Thoracic aorta (tissue), 2 donors: ENCODE measurements at regions not wholly inside any gene's neighbourhood (a gene's known extent, or its start where the extent isn't known, plus 50 kb on each side); places are given as distances from the start of the nearest gene placed in this dataset.

ENCODE experiments used
- ATAC-seq: fragments of 150-250 bp; one replicate; pipeline ENCODE4 v1.8.0; 2017; ENCODE audit warnings: low read depth; ENCODE audit not compliant: insufficient number of reproducible peaks, low FRiP score
- DNase-seq: peaks from one replicate; pipeline ENCODE4 v3.0.0-alpha.2; 2020; ENCODE audit warnings: low spot score
- H3K27ac ChIP-seq, 2 donors: fragments of 200-600 bp; sonication (generic); 1 replicate in 1 of 2; 2 replicates in 1 of 2; pipeline ENCODE4 v1.5.1; 2016; ENCODE audit warnings: mild to moderate bottlenecking in 2 of 2, moderate library complexity in 2 of 2
- H3K27me3 ChIP-seq: fragments of 200-600 bp; sonication (generic); replicated peaks from 2 replicates; pipeline ENCODE4 v1.6.0; 2016; ENCODE audit warnings: mild to moderate bottlenecking; ENCODE audit not compliant: insufficient read depth
- H3K36me3 ChIP-seq: fragments of 200-600 bp; sonication (generic); one replicate; pipeline ENCODE4 v1.5.1; 2016
- H3K4me1 ChIP-seq, 2 donors: fragments of 200-600 bp; sonication (generic); 1 replicate in 1 of 2; 2 replicates in 1 of 2; pipeline versions ENCODE4 v1.5.1 to v1.6.0; 2016; ENCODE audit warnings: low read depth in 2 of 2, mild to moderate bottlenecking in 1 of 2; ENCODE audit not compliant: control insufficient read depth in 1 of 2
- H3K4me3 ChIP-seq: fragments of 200-600 bp; sonication (generic); 2 replicates; pipeline ENCODE4 v1.5.1; 2016; ENCODE audit warnings: mild to moderate bottlenecking
- H3K9me3 ChIP-seq: fragments of 200-600 bp; sonication (generic); 2 replicates; pipeline ENCODE4 v1.5.1; 2016
- TF ChIP-seq, protein P1 (sequence below): fragments of 200-600 bp; sonication (generic); IDR thresholded peaks from one replicate; pipeline ENCODE4 v1.5.1; 2019; ENCODE audit warnings: antibody characterized with exemption

DNA sequence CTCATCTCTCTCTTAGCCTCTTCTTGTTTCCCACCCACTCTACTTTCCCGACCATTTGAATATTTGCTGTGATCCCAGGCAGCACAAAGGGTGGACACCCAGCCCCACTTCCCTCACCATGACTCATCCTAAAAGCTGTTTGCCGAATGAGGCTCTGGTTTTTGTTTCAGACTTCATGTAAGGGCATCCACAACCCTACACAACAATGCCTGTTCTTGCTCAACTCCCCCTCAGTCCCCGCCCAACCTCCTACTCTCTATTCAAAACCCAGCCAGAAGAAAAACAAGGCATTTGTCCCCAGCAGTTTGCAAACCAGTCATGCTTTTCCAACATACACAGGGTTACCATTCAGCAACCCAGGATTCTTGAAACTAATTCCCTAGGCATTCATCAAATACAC, 516.5 kb upstream of the CNKSR2 start:
- no peak for DNase-seq
- no peaks in the 10 kb centered on the region for H3K36me3 ChIP-seq
- TF ChIP-seq, protein P1, sequence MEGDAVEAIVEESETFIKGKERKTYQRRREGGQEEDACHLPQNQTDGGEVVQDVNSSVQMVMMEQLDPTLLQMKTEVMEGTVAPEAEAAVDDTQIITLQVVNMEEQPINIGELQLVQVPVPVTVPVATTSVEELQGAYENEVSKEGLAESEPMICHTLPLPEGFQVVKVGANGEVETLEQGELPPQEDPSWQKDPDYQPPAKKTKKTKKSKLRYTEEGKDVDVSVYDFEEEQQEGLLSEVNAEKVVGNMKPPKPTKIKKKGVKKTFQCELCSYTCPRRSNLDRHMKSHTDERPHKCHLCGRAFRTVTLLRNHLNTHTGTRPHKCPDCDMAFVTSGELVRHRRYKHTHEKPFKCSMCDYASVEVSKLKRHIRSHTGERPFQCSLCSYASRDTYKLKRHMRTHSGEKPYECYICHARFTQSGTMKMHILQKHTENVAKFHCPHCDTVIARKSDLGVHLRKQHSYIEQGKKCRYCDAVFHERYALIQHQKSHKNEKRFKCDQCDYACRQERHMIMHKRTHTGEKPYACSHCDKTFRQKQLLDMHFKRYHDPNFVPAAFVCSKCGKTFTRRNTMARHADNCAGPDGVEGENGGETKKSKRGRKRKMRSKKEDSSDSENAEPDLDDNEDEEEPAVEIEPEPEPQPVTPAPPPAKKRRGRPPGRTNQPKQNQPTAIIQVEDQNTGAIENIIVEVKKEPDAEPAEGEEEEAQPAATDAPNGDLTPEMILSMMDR: no peak
- no peaks in the 10 kb centered on the region for H3K4me1 ChIP-seq
- no peaks in the 10 kb centered on the region for H3K27me3 ChIP-seq
- no peaks in the 10 kb centered on the region for H3K9me3 ChIP-seq
- ATAC-seq: no peak
- H3K4me3 ChIP-seq: no peak overlapping the region
- no peak overlapping the region for H3K27ac ChIP-seq

GRCh38 chrX:20838477-20838876, 535.7 kb upstream of the CNKSR2 start:
- ATAC-seq: no peak
- H3K9me3 ChIP-seq: no peaks in the 10 kb centered on the region
- H3K27me3 ChIP-seq: no peaks in the 10 kb centered on the region
- no peak overlapping the region for H3K4me3 ChIP-seq
- no peak overlapping the region for H3K27ac ChIP-seq
- DNase-seq: no peak
- TF ChIP-seq, protein P1: no peak
- H3K36me3 ChIP-seq: no peaks in the 10 kb centered on the region
- H3K4me1 ChIP-seq: no peaks in the 10 kb centered on the region

- H3K27ac ChIP-seq: no peak overlapping the region
- H3K4me3 ChIP-seq: no peak overlapping the region
- no peaks in the 10 kb centered on the region for H3K9me3 ChIP-seq
- no peak for DNase-seq
- ATAC-seq: no peak
- no peaks in the 10 kb centered on the region for H3K36me3 ChIP-seq
- TF ChIP-seq, protein P1: no peak
- no peaks in the 10 kb centered on the region for H3K27me3 ChIP-seq
- H3K4me1 ChIP-seq: no peaks in the 10 kb centered on the region
Measured at GRCh38 chrX:20829665-20830491, 544.3 kb upstream of the CNKSR2 start.

DNA sequence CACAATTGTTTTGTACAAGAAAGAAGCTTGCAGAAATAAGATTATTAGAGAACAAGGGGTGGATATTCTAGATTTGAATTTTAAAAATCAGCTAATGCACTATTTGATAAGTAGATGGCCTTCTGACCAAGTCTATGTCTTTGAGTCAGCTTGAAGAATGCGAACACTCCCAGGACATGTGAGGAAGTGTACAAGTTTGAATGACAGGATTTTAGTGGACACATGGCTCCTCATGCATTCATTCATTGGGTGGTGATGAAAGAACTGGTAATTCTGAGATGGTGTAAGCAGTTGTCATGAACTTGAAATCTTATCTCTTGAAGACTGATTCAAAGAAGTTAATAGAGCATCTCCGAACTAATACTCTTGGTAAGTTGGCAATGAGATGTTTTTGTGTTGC, 548.2 kb upstream of the CNKSR2 start:
- DNase-seq (no peak), ATAC-seq (no peak)
- Histone ChIP-seq H3K36me3 (no peaks in the 10 kb centered on the region), H3K9me3 (no peaks in the 10 kb centered on the region), H3K4me3 (no peak overlapping the region), H3K27me3 (no peaks in the 10 kb centered on the region), H3K4me1 (no peaks in the 10 kb centered on the region), H3K27ac (no peak overlapping the region)
- TF ChIP-seq, protein P1: no peak

- TF ChIP-seq, protein P1: no peak
- H3K9me3 ChIP-seq: no peaks in the 10 kb centered on the region
- DNase-seq (no peak), ATAC-seq (no peak)
- no peaks in the 10 kb centered on the region for H3K4me1 ChIP-seq
- H3K4me3 ChIP-seq: no peak overlapping the region
- H3K27ac ChIP-seq: no peak overlapping the region
- H3K36me3 ChIP-seq: no peaks in the 10 kb centered on the region
- no peaks in the 10 kb centered on the region for H3K27me3 ChIP-seq
Measured at GRCh38 chrX:20803971-20804370, 537.3 kb upstream of the RPS6KA3 start.
